ENCODE measurements at regions not wholly inside any gene's neighbourhood (a gene's known extent, or its start where the extent isn't known, plus 50 kb on each side); places are given as distances from the start of the nearest gene placed in this dataset.

DNA sequence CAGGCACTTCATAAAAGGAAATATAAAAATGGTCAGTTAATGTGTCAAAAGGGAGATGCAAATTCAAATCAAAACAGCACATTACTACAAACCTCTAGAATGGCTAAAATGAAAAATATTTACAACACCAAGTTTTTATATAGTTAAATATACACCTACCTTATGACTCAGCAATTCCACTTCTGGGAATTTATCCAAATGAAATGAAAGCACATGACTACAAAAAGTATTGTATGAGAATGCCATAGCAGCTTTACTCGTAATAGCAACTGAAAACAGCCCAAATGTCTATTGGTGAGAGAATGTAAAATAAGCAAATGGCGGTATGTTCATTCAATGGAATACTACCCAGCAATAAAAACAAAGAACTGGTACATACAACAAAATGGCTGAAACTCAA is 175.8 kb upstream of the SPAG17 start:
- DNase-seq (ENCODE audit: low read depth, low spot score) = no peak

- DNase-seq (ENCODE audit: low read depth, low spot score) = no peak
These were observed 161.9 kb upstream of the SPAG17 start for GRCh38 chr1:118346936-118347335.

GRCh38 chr1:118340928-118341910 is 156.2 kb upstream of the SPAG17 start:
- no peak for DNase-seq (ENCODE audit: low read depth, low spot score)

DNA sequence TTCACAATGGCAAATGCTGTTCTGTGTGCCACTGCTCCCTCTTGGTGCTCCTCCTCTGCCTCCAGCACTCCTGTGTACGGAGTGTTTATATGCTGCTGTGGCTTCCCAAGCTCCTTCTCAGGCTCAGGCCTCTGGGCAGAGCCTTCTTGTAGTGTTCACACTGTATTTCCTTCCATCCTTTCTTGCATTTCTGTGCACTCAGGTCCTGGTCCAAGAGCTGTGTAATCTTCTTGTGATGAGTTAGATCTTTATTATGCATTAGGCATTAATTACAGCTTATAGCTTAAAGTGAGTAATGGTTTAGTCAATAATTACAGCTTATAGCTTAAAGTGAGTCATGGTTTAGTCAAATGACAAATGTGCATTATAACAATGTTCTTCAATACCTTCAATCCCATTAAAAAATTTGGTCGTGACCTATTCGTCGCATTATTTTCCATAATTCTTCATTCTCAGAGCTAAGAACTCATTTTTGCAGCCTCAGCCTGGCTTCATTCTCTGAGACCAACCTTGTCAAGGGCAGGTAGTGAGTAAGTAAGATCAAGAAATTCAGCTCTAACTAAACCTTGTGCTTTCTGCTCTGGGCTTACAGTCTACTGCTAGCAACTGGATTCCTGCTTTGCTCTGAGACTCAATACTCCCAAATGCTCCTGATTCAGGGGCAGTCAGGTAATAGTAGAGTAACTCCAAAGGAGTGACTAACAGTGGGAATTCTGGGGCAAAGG is 154.5 kb upstream of the SPAG17 start:
- no peak for DNase-seq (ENCODE audit: low read depth, low spot score)

- no peak for DNase-seq (ENCODE audit: low read depth, low spot score)
These were observed 153.9 kb upstream of the SPAG17 start for GRCh38 chr1:118338936-118339335.

DNA sequence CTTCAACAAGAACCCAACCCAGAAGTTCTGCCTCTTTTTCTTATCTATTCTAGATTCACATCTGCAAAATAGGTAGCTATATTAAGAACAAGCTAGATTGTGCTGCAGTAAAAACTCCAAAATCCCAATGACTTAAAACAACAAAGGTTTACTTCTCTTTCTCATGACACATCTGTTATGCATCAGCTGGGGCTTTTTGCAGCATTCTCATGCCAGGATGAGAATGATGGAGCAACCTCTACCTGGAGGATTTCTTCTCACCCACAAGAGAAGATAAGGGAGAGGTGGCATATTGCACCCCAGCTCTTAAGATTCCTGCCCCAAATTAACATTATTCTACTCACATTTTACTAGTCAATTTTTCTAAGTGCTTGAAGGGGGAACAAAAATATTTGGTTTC is 152.3 kb upstream of the SPAG17 start:
- no peak for DNase-seq (ENCODE audit: low read depth, low spot score)

DNA sequence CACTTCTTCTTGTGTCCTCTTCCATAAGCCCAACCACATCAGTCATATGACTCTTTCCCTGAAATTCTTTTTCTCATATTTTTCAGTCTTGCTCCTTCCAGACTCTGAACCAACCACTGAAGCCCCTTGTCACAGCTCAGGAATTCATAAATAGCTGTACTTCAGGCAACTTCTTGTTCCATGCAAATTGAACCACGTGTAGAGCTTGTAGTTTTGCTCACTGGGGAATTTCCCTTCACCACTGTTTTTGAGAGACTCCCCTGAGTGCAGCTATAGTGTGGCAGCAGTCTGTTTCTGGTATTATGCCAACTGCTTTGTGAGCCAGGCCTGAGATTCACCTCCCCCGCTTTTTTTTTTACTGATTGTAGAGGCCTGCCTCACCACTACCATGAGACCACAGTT is 150.3 kb upstream of the SPAG17 start:
- DNase-seq (ENCODE audit: low read depth, low spot score) = no peak

- no peak for DNase-seq (ENCODE audit: low read depth, low spot score)
These were observed 149.5 kb upstream of the SPAG17 start for GRCh38 chr1:118334506-118334905.

GRCh38 chr1:118333601-118334210 is 148.7 kb upstream of the SPAG17 start:
- no peak for DNase-seq (ENCODE audit: low read depth, low spot score)

DNA sequence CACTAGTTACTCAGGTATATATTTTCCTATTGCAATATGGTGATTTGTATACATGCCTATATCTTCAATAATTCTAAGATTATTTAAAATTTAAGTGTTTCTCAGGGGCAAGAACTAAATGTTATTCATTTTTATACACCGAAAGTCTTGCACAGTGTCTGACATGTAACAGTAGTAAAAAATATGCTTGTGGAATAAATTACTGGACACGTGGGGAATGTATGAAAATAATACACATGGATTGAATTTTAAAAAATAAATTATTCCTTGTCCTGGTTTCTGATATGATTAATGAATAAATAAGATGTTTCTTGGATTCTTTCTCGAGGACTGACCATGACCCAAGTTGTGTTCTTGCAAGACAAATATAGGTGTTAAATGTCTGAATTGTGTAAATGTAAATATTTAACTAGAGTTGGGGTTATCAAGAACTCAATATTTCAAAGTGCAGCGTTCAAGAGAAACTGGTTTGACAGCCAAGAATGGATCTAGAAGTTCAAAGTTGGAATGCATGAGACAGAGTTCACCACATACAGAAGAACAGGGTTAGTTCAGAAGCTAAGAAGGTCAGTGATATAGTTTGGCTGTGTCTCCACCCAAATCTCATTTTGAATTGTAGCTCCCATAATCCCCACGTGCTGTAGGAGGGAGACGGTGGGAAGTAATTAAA is 142.1 kb upstream of the SPAG17 start:
- no peak for DNase-seq (ENCODE audit: low read depth, low spot score)

DNA sequence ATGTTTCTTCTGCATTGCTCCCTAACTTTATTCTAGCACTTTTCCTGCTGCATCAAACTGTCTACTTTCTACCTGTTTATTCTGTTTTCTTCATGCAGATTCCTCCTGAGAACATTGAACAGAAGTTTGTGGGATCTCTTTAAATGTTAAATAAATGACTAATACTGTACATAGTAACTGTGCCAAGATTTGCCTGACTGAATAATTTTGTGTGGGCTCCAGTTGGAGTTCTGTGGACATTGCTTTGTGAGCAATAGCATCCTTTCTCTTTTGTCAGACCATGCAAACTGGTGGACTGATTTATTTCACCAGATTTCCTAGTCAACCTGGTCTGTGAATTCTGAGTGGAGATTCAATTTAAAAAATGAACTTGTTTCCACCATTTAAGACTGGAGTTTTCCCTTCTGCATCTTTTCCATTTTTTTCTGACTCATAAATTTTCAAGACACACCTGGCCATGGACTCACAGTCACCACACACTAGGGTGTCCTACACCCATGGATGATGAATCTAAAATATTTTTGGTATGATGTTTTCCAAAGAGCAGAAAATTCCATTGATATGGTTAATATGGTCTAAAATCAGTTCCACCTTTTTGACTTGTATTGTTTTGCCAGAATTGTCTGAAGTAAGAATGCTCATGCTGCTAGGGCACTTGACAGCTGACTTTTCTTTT is 140.7 kb upstream of the SPAG17 start:
- no peak for DNase-seq (ENCODE audit: low read depth, low spot score)

- no peak for DNase-seq (ENCODE audit: low read depth, low spot score)
These were observed 138.2 kb upstream of the SPAG17 start for GRCh38 chr1:118323246-118323645.

DNA sequence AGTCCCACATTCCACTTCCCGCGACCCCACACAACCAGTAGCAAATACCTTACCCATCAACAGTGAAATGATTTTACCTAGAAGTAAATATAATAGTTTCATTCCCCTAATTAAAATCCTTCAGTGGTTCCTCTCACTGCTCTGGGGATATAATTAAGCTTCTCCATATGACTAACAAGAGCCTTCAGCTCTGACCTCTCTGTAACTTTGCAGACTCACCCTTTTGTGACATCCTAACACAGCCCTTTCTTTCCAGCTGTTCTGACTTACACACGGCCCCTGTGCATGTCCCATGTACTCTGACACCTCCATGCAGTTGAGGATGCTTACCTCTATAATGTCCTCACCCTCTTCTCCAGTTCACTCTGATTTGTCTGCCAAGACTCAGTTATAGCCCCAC is 137.3 kb upstream of the SPAG17 start:
- no peak for DNase-seq (ENCODE audit: low read depth, low spot score)

DNA sequence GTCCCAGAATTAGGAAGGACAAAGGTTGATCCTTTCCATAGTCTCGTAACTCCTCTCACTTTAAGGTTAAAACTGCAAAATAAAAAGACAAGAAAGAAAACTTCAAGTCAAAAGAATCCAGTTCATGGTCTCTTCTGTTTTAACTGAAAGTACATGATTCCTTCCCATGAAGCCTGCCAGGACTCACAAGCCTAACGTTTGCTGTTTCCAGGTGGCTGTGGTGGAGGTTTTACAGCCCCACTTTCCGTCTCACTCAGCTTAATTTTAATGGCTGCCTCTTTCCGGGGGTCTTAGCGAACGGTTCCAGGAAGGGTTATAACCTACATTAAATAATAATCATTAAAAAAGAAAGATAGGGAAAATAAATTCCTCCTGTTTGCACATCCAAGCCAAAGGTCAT is 136.8 kb upstream of the SPAG17 start:
- DNase-seq (ENCODE audit: low read depth, low spot score) = no peak

- DNase-seq (ENCODE audit: low read depth, low spot score) = no peak
These were observed 133.0 kb upstream of the SPAG17 start for GRCh38 chr1:118317842-118318614.

DNA sequence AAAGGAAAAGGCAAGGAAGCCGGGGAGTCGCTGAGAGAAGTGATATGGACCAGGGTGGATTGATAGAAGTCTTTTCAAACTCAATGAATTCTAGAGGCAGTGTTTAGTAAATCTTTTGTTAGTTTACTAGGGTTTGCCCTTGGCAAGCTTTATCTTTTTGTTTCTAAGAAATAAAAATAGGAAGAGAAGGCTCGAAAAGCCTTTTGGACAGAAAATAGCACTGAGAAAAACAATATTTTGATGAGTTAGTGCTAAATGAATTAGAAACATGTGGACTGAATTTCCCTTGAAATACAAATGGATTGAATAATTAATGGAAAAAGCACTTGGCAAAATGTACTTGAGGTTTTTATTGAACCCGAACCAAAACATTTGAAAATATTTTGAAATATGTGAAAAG is 121.8 kb upstream of the SPAG17 start:
- no peak for DNase-seq (ENCODE audit: low read depth, low spot score)

DNA sequence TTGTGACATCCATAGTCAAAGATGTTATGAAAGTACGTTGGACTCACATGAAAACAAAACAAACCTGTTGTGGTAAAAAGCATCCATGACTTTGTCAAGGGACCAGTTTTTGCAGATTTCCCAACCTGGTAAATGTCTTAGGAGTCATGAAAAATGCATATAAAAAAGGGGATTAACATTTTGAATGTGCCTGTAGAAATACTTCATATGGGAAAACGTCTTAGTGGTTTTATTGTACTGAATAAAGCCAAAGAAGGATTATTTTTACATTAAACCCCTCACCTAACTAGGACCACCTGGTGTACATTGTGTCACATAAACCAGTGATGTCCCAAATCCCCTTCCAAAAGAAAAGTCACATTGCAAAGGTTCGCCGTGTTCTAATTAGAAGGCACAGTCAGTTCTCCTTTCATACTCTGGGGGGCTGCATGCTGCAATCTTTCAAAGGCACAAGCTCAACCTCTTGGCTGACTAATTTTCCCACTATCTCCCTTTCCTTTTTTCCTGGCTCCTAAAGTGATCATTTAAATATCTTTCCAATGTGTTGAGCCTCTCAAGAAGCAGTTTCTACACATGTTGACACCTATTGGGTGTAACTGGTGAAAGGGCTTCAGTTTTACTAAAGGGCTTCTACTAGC is 119.8 kb upstream of the SPAG17 start:
- DNase-seq (ENCODE audit: low read depth, low spot score) = no peak

GRCh38 chr1:118303534-118303933 is 118.5 kb upstream of the SPAG17 start:
- no peak for DNase-seq (ENCODE audit: low read depth, low spot score)

- DNase-seq (ENCODE audit: low read depth, low spot score) = no peak
These were observed 118.0 kb upstream of the SPAG17 start for GRCh38 chr1:118303064-118303463.

- DNase-seq (ENCODE audit: low read depth, low spot score) = no peak
These were observed 117.1 kb upstream of the SPAG17 start for GRCh38 chr1:118302145-118302544.

Measured in iPS DF 19.7 (cell line).